Keratinocyte (primary cell): ENCODE measurements at regions not wholly inside any gene's neighbourhood (a gene's known extent, or its start where the extent isn't known, plus 50 kb on each side); places are given as distances from the start of the nearest gene placed in this dataset.

Source experiments
- DNase-seq: peaks from one replicate; pipeline ENCODE4 v3.0.0-alpha.2; 2011; ENCODE audit warnings: low read depth, missing footprints, low spot score
- FAIRE-seq: peaks from 2 replicates; lab custom pipeline; 2011; peaks lifted over from hg19 to GRCh38; lab: Jason Lieb, UNC
- H2AFZ ChIP-seq: 2 replicates; pipeline ENCODE4 v1.6.0; 2012; ENCODE audit warnings: low read length, control low read depth, inconsistent platforms; ENCODE audit not compliant: control insufficient read depth
- H3K27ac ChIP-seq: 2 replicates; pipeline ENCODE4 v1.5.1; 2011; ENCODE audit warnings: low read length; ENCODE audit not compliant: control insufficient read depth, insufficient read depth
- H3K27me3 ChIP-seq: 3 replicates; pipeline ENCODE4 v1.6.0; 2011; ENCODE audit warnings: low read length; ENCODE audit not compliant: control insufficient read depth, insufficient read depth; ENCODE audit errors: extremely low read depth
- H3K36me3 ChIP-seq, 2 experiments: 2 replicates in 1 of 2; 3 replicates in 1 of 2; pipeline ENCODE4 v1.5.1; 2011; ENCODE audit warnings: low read length in 2 of 2, mild to moderate bottlenecking in 1 of 2; ENCODE audit not compliant: control insufficient read depth in 2 of 2, insufficient read depth in 2 of 2; ENCODE audit errors: extremely low read depth in 1 of 2
- H3K4me1 ChIP-seq: 3 replicates; pipeline ENCODE4 v1.5.1; 2011; ENCODE audit warnings: low read length; ENCODE audit not compliant: control insufficient read depth, insufficient read depth; ENCODE audit errors: extremely low read depth
- H3K4me2 ChIP-seq: 3 replicates; pipeline ENCODE4 v1.6.0; 2011; ENCODE audit warnings: low read depth, low read length; ENCODE audit not compliant: control insufficient read depth, insufficient read depth; ENCODE audit errors: extremely low read depth
- H3K4me3 ChIP-seq, 3 experiments: fragments of 200-600 bp in 1 of 3; sonication (generic) in 1 of 3; 2 replicates in 2 of 3; 3 replicates in 1 of 3; pipeline ENCODE4 v1.5.1; 2011 to 2016; ENCODE audit warnings: low read length in 3 of 3, mild to moderate bottlenecking in 3 of 3, control low read depth in 2 of 3, inconsistent platforms in 1 of 3, low read depth in 1 of 3, mixed read lengths in 1 of 3, mixed run types in 1 of 3, moderate library complexity in 1 of 3; ENCODE audit not compliant: control insufficient read depth in 2 of 3, insufficient read depth in 2 of 3; ENCODE audit errors: extremely low read depth in 1 of 3
- H3K79me2 ChIP-seq: 2 replicates; pipeline ENCODE4 v1.6.0; 2012; ENCODE audit warnings: low read length; ENCODE audit not compliant: control insufficient read depth, insufficient read depth
- H3K9ac ChIP-seq: 3 replicates; pipeline ENCODE4 v1.6.0; 2011; ENCODE audit warnings: low read length; ENCODE audit not compliant: control insufficient read depth, insufficient read depth; ENCODE audit errors: extremely low read depth
- H3K9me1 ChIP-seq: 3 replicates; pipeline ENCODE4 v1.6.0; 2011; ENCODE audit warnings: low read length; ENCODE audit not compliant: control insufficient read depth, insufficient read depth; ENCODE audit errors: extremely low read depth
- H3K9me3 ChIP-seq: 2 replicates; pipeline ENCODE4 v1.5.1; 2012; ENCODE audit warnings: low read depth, low read length; ENCODE audit not compliant: control insufficient read depth
- H4K20me1 ChIP-seq: 3 replicates; pipeline ENCODE4 v1.6.0; 2011; ENCODE audit warnings: low read length; ENCODE audit not compliant: control insufficient read depth, insufficient read depth; ENCODE audit errors: extremely low read depth
- CTCF ChIP-seq, 3 experiments: IDR thresholded peaks in 1 of 3; conservative IDR thresholded peaks in 1 of 3; optimal IDR thresholded peaks in 1 of 3; 2 replicates in 2 of 3; 3 replicates in 1 of 3; pipeline versions ENCODE3 to v1.5.1; 2011; ENCODE audit warnings: low read length in 3 of 3, mild to moderate bottlenecking in 3 of 3, moderate library complexity in 2 of 3, control low read depth in 1 of 3, inconsistent platforms in 1 of 3; ENCODE audit not compliant: insufficient read depth in 2 of 3; ENCODE audit errors: extremely low read depth in 1 of 3
- EZH2 ChIP-seq: IDR thresholded peaks from one replicate; pipeline ENCODE4 v1.6.1; 2012; ENCODE audit warnings: inconsistent platforms, mild to moderate bottlenecking, low read length, moderate library complexity
- dilution Hi-C: fragments of 300-500 bp; cut with MboI; formaldehyde crosslinking; loops from one replicate; pipeline ENCODE4 v1.7.0; 2020; ENCODE audit warnings: low sequenced_read_pairs; ENCODE audit not compliant: extremely low pct_ligation_motif_present

DNA sequence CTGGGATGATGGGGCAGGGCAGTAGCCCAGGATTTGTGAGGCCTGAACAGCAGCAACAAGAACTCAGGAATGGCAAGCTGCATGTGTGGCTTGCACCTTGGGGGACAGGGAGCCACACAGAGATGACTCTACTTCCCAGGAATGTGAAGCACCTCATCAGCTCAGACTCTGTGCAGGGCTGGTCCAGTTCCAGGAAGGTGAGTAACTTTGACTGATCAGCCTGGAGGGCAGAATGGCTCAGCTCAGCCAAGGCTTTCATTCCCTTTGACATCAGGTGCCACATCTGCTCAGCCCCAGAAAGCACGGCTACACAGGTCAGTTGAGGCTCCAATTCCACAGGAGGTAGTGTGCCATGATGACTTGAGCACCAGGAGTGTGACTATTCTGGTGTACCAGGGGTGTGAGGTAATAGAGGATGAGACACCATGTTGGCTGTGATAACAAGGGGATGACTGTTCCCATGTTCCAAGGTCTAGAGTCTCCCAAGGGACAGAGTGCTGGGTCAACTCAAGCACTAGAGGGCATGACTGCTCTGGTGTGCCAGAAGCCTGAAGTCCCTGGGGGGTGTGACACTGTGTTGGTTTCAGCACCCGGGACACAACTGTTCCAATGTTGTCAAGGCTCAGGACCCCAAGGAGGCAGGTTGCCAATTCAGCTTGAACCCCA is 625.8 kb upstream of the ADGRL2 start:
- DNase-seq: peak; percentile 100
- FAIRE-seq: peak; percentile 100
- H4K20me1 ChIP-seq: no peaks in the 10 kb centered on the region
- H3K4me2 ChIP-seq: no peak overlapping the region
- H3K79me2 ChIP-seq: no peaks in the 10 kb centered on the region
- dilution Hi-C loops: no loop called here
- H3K36me3 ChIP-seq: no peaks in the 10 kb centered on the region
- H2AFZ ChIP-seq: no peak overlapping the region
- no peak for TF ChIP-seq EZH2
- TF ChIP-seq CTCF (optimal IDR thresholded peaks at IDR 0.05 in 1 of 3, IDR thresholded peaks at IDR 0.05 in 1 of 3, conservative IDR thresholded peaks at IDR 0.05 in 1 of 3; ENCODE audit: extremely low read depth in 1 of 3, insufficient read depth in 2 of 3, low read length in 3 of 3): peak; percentile 21 to 49 (median 39)
- no peak overlapping the region for H3K9ac ChIP-seq
- H3K9me1 ChIP-seq: no peaks in the 10 kb centered on the region
- H3K27ac ChIP-seq: peak overlapping the region; percentile 58
- H3K4me1 ChIP-seq: peaks cover 27% of the 10 kb centered on the region
- no peaks in the 10 kb centered on the region for H3K9me3 ChIP-seq
- H3K4me3 ChIP-seq: no peak overlapping the region
- no peaks in the 10 kb centered on the region for H3K27me3 ChIP-seq

- no peaks in the 10 kb centered on the region for H3K9me3 ChIP-seq
- no peak overlapping the region for H3K4me2 ChIP-seq
- no peak overlapping the region for H3K4me3 ChIP-seq
- H4K20me1 ChIP-seq: no peaks in the 10 kb centered on the region
- peak; percentile 71 for FAIRE-seq
- TF ChIP-seq CTCF (optimal IDR thresholded peaks at IDR 0.05 in 1 of 3, IDR thresholded peaks at IDR 0.05 in 1 of 3, conservative IDR thresholded peaks at IDR 0.05 in 1 of 3; ENCODE audit: extremely low read depth in 1 of 3, insufficient read depth in 2 of 3, low read length in 3 of 3) (no peak), EZH2 (no peak)
- H3K27me3 ChIP-seq: no peaks in the 10 kb centered on the region
- H2AFZ ChIP-seq: no peak overlapping the region
- dilution Hi-C loops: no loop called here
- H3K79me2 ChIP-seq: no peaks in the 10 kb centered on the region
- peaks cover 21% of the 10 kb centered on the region for H3K4me1 ChIP-seq
- H3K9me1 ChIP-seq: no peaks in the 10 kb centered on the region
- DNase-seq: no peak
- H3K27ac ChIP-seq: peak overlapping the region; percentile 36
- H3K36me3 ChIP-seq: no peaks in the 10 kb centered on the region
- H3K9ac ChIP-seq: no peak overlapping the region
Observed at GRCh38 chr1:81174052-81174451, 626.7 kb upstream of the ADGRL2 start.
